Neuronal stem cell (in vitro differentiated cells): ENCODE measurements at regions not wholly inside any gene's neighbourhood (a gene's known extent, or its start where the extent isn't known, plus 50 kb on each side); places are given as distances from the start of the nearest gene placed in this dataset. TPM values are rescaled to one million over a fixed set of nuclear protein-coding genes. Genes with fewer than 3 reads are reported as not detected.

Source experiments
- small RNA-seq: library from polyadenylated mRNA; stranded (forward); fragments of <200 nt; extraction: miRNeasy Mini kit (QIAGEN cat#:217004); gene quantifications from one replicate; pipeline ENCODE3, GENCODE V24; 2013; ENCODE audit not compliant: insufficient read depth

Small RNAs in the stretch of these regions (small RNA-seq; reads per million reads assigned to genes)
- not detected for gene RF00019
